ENCODE measurements at regions not wholly inside any gene's neighbourhood (a gene's known extent, or its start where the extent isn't known, plus 50 kb on each side); places are given as distances from the start of the nearest gene placed in this dataset.
"Not testable (repeated sequence)": the region's sequence is repeated elsewhere in the genome, so short reads cannot be mapped to it uniquely, and the experiment has no call there.

GRCh38 chr6:78365473-78365872 is 501.9 kb upstream of the IRAK1BP1 start:
- H3K4me3 ChIP-seq (replicated peaks; ENCODE audit: low read depth, low read length) = no peak overlapping the region
- no peak for DNase-seq (ENCODE audit: extremely low read depth, insufficient read length)
- no peaks in the 10 kb centered on the region for H3K27me3 ChIP-seq (replicated peaks; ENCODE audit: control insufficient read depth, insufficient read depth, low read length)
- H3K36me3 ChIP-seq (ENCODE audit: control insufficient read depth, insufficient read depth, low read length) = no peaks in the 10 kb centered on the region
- TF ChIP-seq CTCF (IDR thresholded peaks at IDR 0.05; ENCODE audit: insufficient read depth, low read length, poor library complexity, severe bottlenecking) = no peak

GRCh38 chr6:78377056-78377455 is 490.3 kb upstream of the IRAK1BP1 start:
- no peak for TF ChIP-seq CTCF (IDR thresholded peaks at IDR 0.05; ENCODE audit: insufficient read depth, low read length, poor library complexity, severe bottlenecking)
- DNase-seq (ENCODE audit: extremely low read depth, insufficient read length) = no peak
- no peak overlapping the region for H3K4me3 ChIP-seq (replicated peaks; ENCODE audit: low read depth, low read length)
- H3K36me3 ChIP-seq (ENCODE audit: control insufficient read depth, insufficient read depth, low read length) = no peaks in the 10 kb centered on the region
- no peaks in the 10 kb centered on the region for H3K27me3 ChIP-seq (replicated peaks; ENCODE audit: control insufficient read depth, insufficient read depth, low read length)

GRCh38 chr6:78379982-78380381 is 487.4 kb upstream of the IRAK1BP1 start:
- no peak for TF ChIP-seq CTCF (IDR thresholded peaks at IDR 0.05; ENCODE audit: insufficient read depth, low read length, poor library complexity, severe bottlenecking)
- no peak for DNase-seq (ENCODE audit: extremely low read depth, insufficient read length)
- Histone ChIP-seq H3K36me3 (ENCODE audit: control insufficient read depth, insufficient read depth, low read length) (no peaks in the 10 kb centered on the region), H3K4me3 (replicated peaks; ENCODE audit: low read depth, low read length) (no peak overlapping the region), H3K27me3 (replicated peaks; ENCODE audit: control insufficient read depth, insufficient read depth, low read length) (no peaks in the 10 kb centered on the region)

GRCh38 chr6:78380541-78380940 is 486.8 kb upstream of the IRAK1BP1 start:
- H3K27me3 ChIP-seq (replicated peaks; ENCODE audit: control insufficient read depth, insufficient read depth, low read length) = no peaks in the 10 kb centered on the region
- H3K4me3 ChIP-seq (replicated peaks; ENCODE audit: low read depth, low read length) = no peak overlapping the region
- no peak for DNase-seq (ENCODE audit: extremely low read depth, insufficient read length)
- TF ChIP-seq CTCF (IDR thresholded peaks at IDR 0.05; ENCODE audit: insufficient read depth, low read length, poor library complexity, severe bottlenecking) = no peak
- no peaks in the 10 kb centered on the region for H3K36me3 ChIP-seq (ENCODE audit: control insufficient read depth, insufficient read depth, low read length)

- DNase-seq (ENCODE audit: extremely low read depth, insufficient read length) = no peak
- H3K27me3 ChIP-seq (replicated peaks; ENCODE audit: control insufficient read depth, insufficient read depth, low read length) = no peaks in the 10 kb centered on the region
- TF ChIP-seq CTCF (IDR thresholded peaks at IDR 0.05; ENCODE audit: insufficient read depth, low read length, poor library complexity, severe bottlenecking) = no peak
- no peaks in the 10 kb centered on the region for H3K36me3 ChIP-seq (ENCODE audit: control insufficient read depth, insufficient read depth, low read length)
- H3K4me3 ChIP-seq (replicated peaks; ENCODE audit: low read depth, low read length) = no peak overlapping the region
These were observed 483.4 kb upstream of the IRAK1BP1 start for GRCh38 chr6:78383968-78384367.

GRCh38 chr6:78386854-78387253 is 480.5 kb upstream of the IRAK1BP1 start:
- not testable (repeated sequence) for H3K27me3 ChIP-seq (replicated peaks; ENCODE audit: control insufficient read depth, insufficient read depth, low read length); H3K36me3 ChIP-seq (ENCODE audit: control insufficient read depth, insufficient read depth, low read length); DNase-seq (ENCODE audit: extremely low read depth, insufficient read length); H3K4me3 ChIP-seq (replicated peaks; ENCODE audit: low read depth, low read length)

Data from GM06990 (cell line).